Fibroblast of lung (primary cell): ENCODE measurements at regions not wholly inside any gene's neighbourhood (a gene's known extent, or its start where the extent isn't known, plus 50 kb on each side); places are given as distances from the start of the nearest gene placed in this dataset.
"Not testable (repeated sequence)": the region's sequence is repeated elsewhere in the genome, so short reads cannot be mapped to it uniquely, and the experiment has no call there.

Source experiments
- DNase-seq, 2 donors: peaks; one replicate each; pipeline versions ENCODE4 v3.0.0 to v3.0.0-alpha.2; 2010; ENCODE audit warnings: low read depth in 2 of 2
- H2AFZ ChIP-seq: 2 replicates; pipeline ENCODE4 v1.5.1; 2012; ENCODE audit warnings: low read length, control low read depth, inconsistent platforms
- H3K27ac ChIP-seq: 2 replicates; pipeline ENCODE4 v1.5.1; 2011; ENCODE audit warnings: low read length, control low read depth; ENCODE audit not compliant: insufficient read depth
- H3K27me3 ChIP-seq: 2 replicates; pipeline ENCODE4 v1.5.1; 2011; ENCODE audit warnings: mild to moderate bottlenecking, low read length; ENCODE audit not compliant: control insufficient read depth, insufficient read depth
- H3K36me3 ChIP-seq: 2 replicates; pipeline ENCODE4 v1.5.1; 2011; ENCODE audit warnings: low read length; ENCODE audit not compliant: control insufficient read depth, insufficient read depth
- H3K4me1 ChIP-seq: 2 replicates; pipeline ENCODE4 v1.5.1; 2011; ENCODE audit warnings: low read length; ENCODE audit not compliant: control insufficient read depth, insufficient read depth; ENCODE audit errors: extremely low read depth
- H3K4me2 ChIP-seq: 2 replicates; pipeline ENCODE4 v1.5.1; 2011; ENCODE audit warnings: low read length, control low read depth; ENCODE audit not compliant: insufficient read depth; ENCODE audit errors: extremely low read depth
- H3K4me3 ChIP-seq, 4 experiments: fragments of 200-600 bp in 1 of 4; sonication (generic) in 1 of 4; replicated peaks in 1 of 4; 2 replicates each; pipeline ENCODE4 v1.5.1; 2011 to 2016; ENCODE audit warnings: low read length in 4 of 4, low read depth in 3 of 4, mild to moderate bottlenecking in 3 of 4, control low read depth in 2 of 4, inconsistent platforms in 1 of 4, mixed read lengths in 1 of 4; ENCODE audit not compliant: insufficient read depth in 1 of 4; ENCODE audit errors: control extremely low read depth in 1 of 4
- H3K79me2 ChIP-seq: 2 replicates; pipeline ENCODE4 v1.5.1; 2012; ENCODE audit warnings: mild to moderate bottlenecking, low read length, inconsistent platforms; ENCODE audit not compliant: control insufficient read depth, insufficient read depth
- H3K9ac ChIP-seq: 2 replicates; pipeline ENCODE4 v1.5.1; 2011; ENCODE audit warnings: mild to moderate bottlenecking, low read length, control low read depth; ENCODE audit not compliant: insufficient read depth
- H3K9me3 ChIP-seq: 2 replicates; pipeline ENCODE4 v1.5.1; 2012; ENCODE audit warnings: low read depth, low read length; ENCODE audit not compliant: control insufficient read depth, insufficient read depth
- H4K20me1 ChIP-seq: 2 replicates; pipeline ENCODE4 v1.5.1; 2011; ENCODE audit warnings: low read length; ENCODE audit not compliant: control insufficient read depth, insufficient read depth; ENCODE audit errors: extremely low read depth
- EZH2 ChIP-seq: IDR thresholded peaks from 2 replicates; pipeline ENCODE4 v1.5.1; 2012; ENCODE audit warnings: low read length, control low read depth, mild to moderate bottlenecking; ENCODE audit errors: missing control alignments
- TF ChIP-seq, protein P1 (sequence below), 2 donors: IDR thresholded peaks in 1 of 2; conservative IDR thresholded peaks in 1 of 2; 1 replicate in 1 of 2; 2 replicates in 1 of 2; pipeline ENCODE4 v1.5.1; 2011 to 2012; ENCODE audit warnings: low read length in 2 of 2, control low read depth in 1 of 2, inconsistent platforms in 1 of 2, low read depth in 1 of 2, mild to moderate bottlenecking in 1 of 2

DNA sequence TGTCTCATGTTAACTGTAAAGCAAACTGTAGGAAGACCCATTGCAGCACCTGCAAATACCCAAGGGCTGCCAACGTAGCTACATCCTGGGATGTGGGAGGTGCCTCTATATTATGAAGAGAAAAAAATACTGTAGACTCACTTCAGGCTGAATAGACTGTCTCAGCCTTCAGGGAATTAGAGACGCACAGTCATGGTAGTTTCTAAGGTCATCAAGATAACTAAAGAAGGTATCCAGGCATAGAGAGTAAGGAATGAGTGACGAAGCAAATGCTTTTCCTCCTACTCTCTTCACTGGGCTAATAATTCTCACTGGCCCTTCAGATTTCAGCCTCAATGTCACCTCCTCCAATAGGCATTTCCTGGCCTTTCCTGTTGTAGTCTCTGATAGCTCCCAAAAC lies 121.6 kb upstream of the ECI2 start:
- Histone ChIP-seq H3K4me1 (peaks cover 5% of the 10 kb centered on the region), H3K36me3 (no peaks in the 10 kb centered on the region), H3K79me2 (no peaks in the 10 kb centered on the region), H3K4me2 (no peak overlapping the region), H4K20me1 (no peaks in the 10 kb centered on the region), H3K4me3 (no peak overlapping the region), H3K9me3 (no peaks in the 10 kb centered on the region), H3K27me3 (no peaks in the 10 kb centered on the region), H2AFZ (no peak overlapping the region), H3K9ac (no peak overlapping the region), H3K27ac (no peak overlapping the region)
- TF ChIP-seq EZH2 = no peak
- TF ChIP-seq, protein P1, sequence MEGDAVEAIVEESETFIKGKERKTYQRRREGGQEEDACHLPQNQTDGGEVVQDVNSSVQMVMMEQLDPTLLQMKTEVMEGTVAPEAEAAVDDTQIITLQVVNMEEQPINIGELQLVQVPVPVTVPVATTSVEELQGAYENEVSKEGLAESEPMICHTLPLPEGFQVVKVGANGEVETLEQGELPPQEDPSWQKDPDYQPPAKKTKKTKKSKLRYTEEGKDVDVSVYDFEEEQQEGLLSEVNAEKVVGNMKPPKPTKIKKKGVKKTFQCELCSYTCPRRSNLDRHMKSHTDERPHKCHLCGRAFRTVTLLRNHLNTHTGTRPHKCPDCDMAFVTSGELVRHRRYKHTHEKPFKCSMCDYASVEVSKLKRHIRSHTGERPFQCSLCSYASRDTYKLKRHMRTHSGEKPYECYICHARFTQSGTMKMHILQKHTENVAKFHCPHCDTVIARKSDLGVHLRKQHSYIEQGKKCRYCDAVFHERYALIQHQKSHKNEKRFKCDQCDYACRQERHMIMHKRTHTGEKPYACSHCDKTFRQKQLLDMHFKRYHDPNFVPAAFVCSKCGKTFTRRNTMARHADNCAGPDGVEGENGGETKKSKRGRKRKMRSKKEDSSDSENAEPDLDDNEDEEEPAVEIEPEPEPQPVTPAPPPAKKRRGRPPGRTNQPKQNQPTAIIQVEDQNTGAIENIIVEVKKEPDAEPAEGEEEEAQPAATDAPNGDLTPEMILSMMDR (conservative IDR thresholded peaks at IDR 0.05 in 1 of 2, IDR thresholded peaks at IDR 0.05 in 1 of 2; ENCODE audit: low read depth in 1 of 2, low read length in 2 of 2) = no peak
- peak in 1 of 2 donors; percentile 70 for DNase-seq

DNA sequence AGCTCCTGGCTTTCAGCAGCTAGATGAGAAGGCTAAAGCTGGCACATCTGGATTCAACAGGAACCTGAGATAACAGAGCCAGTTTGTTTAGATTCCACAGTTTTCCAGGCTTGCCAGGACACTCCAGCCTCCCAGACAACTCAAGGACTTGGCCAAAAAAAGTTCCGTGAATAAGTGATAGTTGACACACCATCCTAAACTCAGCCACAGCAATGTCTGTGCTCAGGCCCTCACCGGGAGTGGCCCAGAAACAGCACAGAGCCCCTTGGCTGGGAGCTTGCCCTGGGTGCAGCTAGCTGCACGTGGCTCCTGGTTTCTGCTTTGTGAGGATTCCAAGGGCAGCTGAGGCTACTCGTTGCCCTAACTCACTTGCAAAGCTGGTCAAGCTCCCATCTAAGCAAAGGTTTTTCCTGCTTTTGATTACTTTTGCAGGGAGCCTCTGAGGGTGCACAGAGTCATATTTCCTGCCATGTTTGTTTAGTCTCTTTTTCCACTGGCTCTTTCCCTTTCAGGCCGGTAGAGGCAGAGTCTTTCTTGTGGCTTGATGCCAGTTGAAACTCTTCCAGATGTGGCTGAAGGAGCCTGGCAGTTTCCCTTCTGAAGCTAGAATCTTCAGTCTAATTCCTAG lies 118.3 kb upstream of the ECI2 start:
- H3K36me3 ChIP-seq = no peaks in the 10 kb centered on the region
- peak overlapping the region; percentile 42 for H2AFZ ChIP-seq
- H3K79me2 ChIP-seq = no peaks in the 10 kb centered on the region
- peak; percentile 65 to 82 for DNase-seq
- H3K9ac ChIP-seq = no peak overlapping the region
- TF ChIP-seq EZH2 = no peak
- TF ChIP-seq, protein P1 (conservative IDR thresholded peaks at IDR 0.05 in 1 of 2, IDR thresholded peaks at IDR 0.05 in 1 of 2; ENCODE audit: low read depth in 1 of 2, low read length in 2 of 2) = peak; percentile 70 to 80
- no peaks in the 10 kb centered on the region for H3K9me3 ChIP-seq
- peaks cover 5% of the 10 kb centered on the region for H3K4me1 ChIP-seq
- H3K27ac ChIP-seq = no peak overlapping the region
- H3K4me2 ChIP-seq = peak overlapping the region; percentile 32
- H4K20me1 ChIP-seq = no peaks in the 10 kb centered on the region
- no peaks in the 10 kb centered on the region for H3K27me3 ChIP-seq
- no peak overlapping the region for H3K4me3 ChIP-seq

DNA sequence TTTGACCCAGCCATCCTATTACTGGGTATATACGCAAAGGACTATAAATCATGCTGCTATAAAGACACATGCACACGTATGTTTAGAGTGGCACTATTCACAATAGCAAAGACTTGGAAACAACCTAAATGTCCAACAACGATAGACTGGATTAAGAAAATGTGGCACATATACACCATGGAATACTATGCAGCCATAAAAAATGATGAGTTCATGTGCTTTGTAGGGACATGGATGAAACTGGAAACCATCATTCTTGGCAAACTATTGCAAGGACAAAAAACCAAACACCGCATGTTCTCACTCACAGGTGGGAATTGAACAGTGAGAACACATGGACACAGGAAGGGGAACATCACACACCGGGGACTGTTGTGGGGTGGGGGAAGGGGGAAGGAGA lies 117.1 kb upstream of the ECI2 start:
- H3K27me3 ChIP-seq, H3K36me3 ChIP-seq, H3K9me3 ChIP-seq: not testable (repeated sequence)

More for the DNA sequence above, 117.1 kb upstream of the ECI2 start:
- H3K4me2 ChIP-seq, H3K79me2 ChIP-seq, H3K4me3 ChIP-seq, H4K20me1 ChIP-seq, H3K27ac ChIP-seq, H2AFZ ChIP-seq, H3K9ac ChIP-seq, H3K4me1 ChIP-seq, DNase-seq: not testable (repeated sequence)
